ENCODE measurements at regions not wholly inside any gene's neighbourhood (a gene's known extent, or its start where the extent isn't known, plus 50 kb on each side); places are given as distances from the start of the nearest gene placed in this dataset.

DNA sequence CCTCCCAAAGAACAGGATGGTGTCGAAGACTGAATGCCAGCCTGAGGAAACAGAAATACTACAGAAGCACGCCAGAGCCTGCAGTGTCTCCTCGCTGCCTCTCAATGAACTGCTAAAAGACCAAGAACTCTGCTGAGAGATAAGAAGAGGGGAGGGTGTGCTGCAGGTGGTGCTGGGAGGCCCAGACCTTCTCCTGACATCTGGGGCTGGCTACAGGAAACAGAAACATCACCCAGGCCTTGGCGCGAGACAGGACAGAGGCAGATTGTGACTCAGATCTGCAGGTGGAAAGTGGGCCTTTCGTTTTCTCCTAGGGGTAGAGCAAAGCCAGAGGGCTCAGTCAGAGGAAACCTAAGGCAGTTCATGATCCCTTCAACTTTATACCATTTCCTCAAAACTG lies 250.3 kb upstream of the TCF4 start:
- H3K4me1 ChIP-seq (replicated peaks in 1 of 2) = no peaks in the 10 kb centered on the region
- H3K4me3 ChIP-seq = no peak overlapping the region
- DNase-seq = no peak
- TF ChIP-seq, protein P1, sequence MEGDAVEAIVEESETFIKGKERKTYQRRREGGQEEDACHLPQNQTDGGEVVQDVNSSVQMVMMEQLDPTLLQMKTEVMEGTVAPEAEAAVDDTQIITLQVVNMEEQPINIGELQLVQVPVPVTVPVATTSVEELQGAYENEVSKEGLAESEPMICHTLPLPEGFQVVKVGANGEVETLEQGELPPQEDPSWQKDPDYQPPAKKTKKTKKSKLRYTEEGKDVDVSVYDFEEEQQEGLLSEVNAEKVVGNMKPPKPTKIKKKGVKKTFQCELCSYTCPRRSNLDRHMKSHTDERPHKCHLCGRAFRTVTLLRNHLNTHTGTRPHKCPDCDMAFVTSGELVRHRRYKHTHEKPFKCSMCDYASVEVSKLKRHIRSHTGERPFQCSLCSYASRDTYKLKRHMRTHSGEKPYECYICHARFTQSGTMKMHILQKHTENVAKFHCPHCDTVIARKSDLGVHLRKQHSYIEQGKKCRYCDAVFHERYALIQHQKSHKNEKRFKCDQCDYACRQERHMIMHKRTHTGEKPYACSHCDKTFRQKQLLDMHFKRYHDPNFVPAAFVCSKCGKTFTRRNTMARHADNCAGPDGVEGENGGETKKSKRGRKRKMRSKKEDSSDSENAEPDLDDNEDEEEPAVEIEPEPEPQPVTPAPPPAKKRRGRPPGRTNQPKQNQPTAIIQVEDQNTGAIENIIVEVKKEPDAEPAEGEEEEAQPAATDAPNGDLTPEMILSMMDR (IDR thresholded peaks at IDR 0.05) = no peak
- no peak for TF ChIP-seq POLR2A (IDR thresholded peaks at IDR 0.05)
- intact Hi-C loops (cut with DNase I) = no loop called here
- H3K9me3 ChIP-seq (replicated peaks in 1 of 3) = no peaks in the 10 kb centered on the region
- 84 to 93% (median 85%) methylated on average over 6 of the region's 6 CpGs for WGBS, 4 donors
- H3K27ac ChIP-seq = no peak overlapping the region
- no peaks in the 10 kb centered on the region for H3K27me3 ChIP-seq
- no peaks in the 10 kb centered on the region for H3K36me3 ChIP-seq (replicated peaks in 1 of 2)

- no peak overlapping the region for H3K4me3 ChIP-seq
- intact Hi-C loops (cut with DNase I) = no loop called here
- no peaks in the 10 kb centered on the region for H3K36me3 ChIP-seq (replicated peaks in 1 of 2)
- WGBS, 4 donors = 60 to 75% (median 68%) methylated on average over 4 of the region's 4 CpGs
- no peaks in the 10 kb centered on the region for H3K4me1 ChIP-seq (replicated peaks in 1 of 2)
- TF ChIP-seq POLR2A (IDR thresholded peaks at IDR 0.05) = no peak
- TF ChIP-seq, protein P1 (IDR thresholded peaks at IDR 0.05) = no peak
- no peak overlapping the region for H3K27ac ChIP-seq
- no peaks in the 10 kb centered on the region for H3K27me3 ChIP-seq
- no peaks in the 10 kb centered on the region for H3K9me3 ChIP-seq (replicated peaks in 1 of 3)
- DNase-seq = no peak
Measured at GRCh38 chr18:55833543-55833942, 245.6 kb upstream of the TCF4 start.

DNA sequence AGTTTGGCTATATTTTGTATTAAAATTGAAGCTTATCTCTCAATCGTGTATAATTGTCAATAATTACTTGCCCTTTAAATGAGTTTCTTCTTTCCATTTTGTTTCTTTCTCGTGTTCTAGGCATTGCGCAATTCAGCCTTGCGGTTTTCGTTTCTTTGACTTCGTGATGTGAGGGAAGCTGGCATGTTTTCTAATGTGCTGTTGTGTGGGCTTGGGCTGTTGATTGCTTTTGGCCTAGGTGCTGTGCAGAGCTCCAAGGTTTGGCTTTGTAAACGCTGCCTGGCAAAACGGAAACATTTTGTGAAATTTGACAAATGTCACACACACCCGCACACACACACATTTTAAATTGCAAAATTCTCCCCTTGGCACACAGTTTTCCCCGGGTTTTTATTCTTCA lies 242.6 kb upstream of the TCF4 start:
- H3K9me3 ChIP-seq (replicated peaks in 1 of 3) = no peaks in the 10 kb centered on the region
- WGBS, 4 donors = 75 to 83% (median 81%) methylated on average over 10 of the region's 10 CpGs
- intact Hi-C loops (cut with DNase I) = no loop called here
- no peaks in the 10 kb centered on the region for H3K4me1 ChIP-seq (replicated peaks in 1 of 2)
- H3K27ac ChIP-seq = no peak overlapping the region
- DNase-seq = peak in 1 of 7 donors; percentile 17
- no peak overlapping the region for H3K4me3 ChIP-seq
- TF ChIP-seq POLR2A (IDR thresholded peaks at IDR 0.05) = no peak
- TF ChIP-seq, protein P1 (IDR thresholded peaks at IDR 0.05) = no peak
- H3K27me3 ChIP-seq = no peaks in the 10 kb centered on the region
- no peaks in the 10 kb centered on the region for H3K36me3 ChIP-seq (replicated peaks in 1 of 2)

DNA sequence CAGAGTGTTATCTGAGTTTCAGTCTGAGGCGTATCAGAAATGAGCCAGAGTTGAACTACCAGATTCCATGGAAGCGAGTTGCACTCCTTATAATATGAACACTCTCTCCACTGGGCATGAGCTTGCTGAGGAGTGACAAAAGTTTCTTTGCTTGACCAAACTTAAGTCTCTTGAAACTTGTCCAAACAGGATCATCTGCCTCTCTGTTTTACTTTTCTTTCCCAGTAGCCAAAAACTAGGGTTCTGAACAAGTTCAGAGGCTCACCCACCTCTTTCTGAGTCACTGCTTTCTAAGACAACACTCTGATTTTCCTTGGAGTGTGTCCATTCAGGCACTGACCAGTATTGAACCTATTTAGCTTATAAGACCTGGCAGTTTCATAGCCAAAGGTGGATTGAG lies 233.2 kb upstream of the TCF4 start:
- no peaks in the 10 kb centered on the region for H3K4me1 ChIP-seq (replicated peaks in 1 of 2)
- H3K27ac ChIP-seq = no peak overlapping the region
- no peaks in the 10 kb centered on the region for H3K27me3 ChIP-seq
- TF ChIP-seq, protein P1 (IDR thresholded peaks at IDR 0.05) = no peak
- no peak for TF ChIP-seq POLR2A (IDR thresholded peaks at IDR 0.05)
- intact Hi-C loops (cut with DNase I) = no loop called here
- 69 to 100% (median 83%) methylated on average over 2 of the region's 2 CpGs for WGBS, 4 donors
- no peaks in the 10 kb centered on the region for H3K36me3 ChIP-seq (replicated peaks in 1 of 2)
- H3K9me3 ChIP-seq (replicated peaks in 1 of 3) = no peaks in the 10 kb centered on the region
- no peak overlapping the region for H3K4me3 ChIP-seq
- no peak for DNase-seq
